HEK293T (cell line): ENCODE measurements at regions not wholly inside any gene's neighbourhood (a gene's known extent, or its start where the extent isn't known, plus 50 kb on each side); places are given as distances from the start of the nearest gene placed in this dataset.

ENCODE experiments used
- CTCF ChIA-PET: fragments of 350-600 bp; formaldehyde crosslinking; extraction: SDS; loops from one replicate; lab custom pipeline; 2021; ENCODE audit warnings: antibody characterized with exemption, inconsistent platforms; lab: Yijun Ruan, JAX
- POLR2A ChIA-PET: fragments of 350-600 bp; formaldehyde crosslinking; extraction: SDS; loops from one replicate; lab custom pipeline; 2020; ENCODE audit warnings: antibody characterized with exemption, inconsistent platforms; lab: Yijun Ruan, JAX
- DNase-seq: peaks from one replicate; pipeline ENCODE4 v3.0.0; 2012; ENCODE audit warnings: mixed read lengths; ENCODE audit errors: extremely low spot score
- ARNT ChIP-seq: fragments of 450-650 bp; IDR thresholded peaks from 2 replicates; pipeline ENCODE4 v1.6.1; 2017; ENCODE audit warnings: mild to moderate bottlenecking
- BHLHE40 ChIP-seq: fragments of 450-650 bp; IDR thresholded peaks from 2 replicates; pipeline ENCODE4 v1.6.1; 2016; ENCODE audit warnings: mild to moderate bottlenecking, moderate library complexity, borderline replicate concordance
- CTBP1 ChIP-seq: fragments of 450-650 bp; IDR thresholded peaks from 2 replicates; pipeline ENCODE4 v1.6.1; 2016; ENCODE audit warnings: borderline replicate concordance
- ELF4 ChIP-seq: fragments of 450-650 bp; IDR thresholded peaks from 2 replicates; pipeline ENCODE4 v1.6.1; 2017; ENCODE audit warnings: antibody characterized with exemption
- FOXA1 ChIP-seq: fragments of 450-650 bp; IDR thresholded peaks from 2 replicates; pipeline ENCODE4 v1.6.1; 2016; ENCODE audit warnings: mild to moderate bottlenecking
- FOXK2 ChIP-seq: fragments of 450-650 bp; IDR thresholded peaks from 2 replicates; pipeline ENCODE4 v1.6.1; 2016; ENCODE audit warnings: mild to moderate bottlenecking
- FOXM1 ChIP-seq: fragments of 450-650 bp; IDR thresholded peaks from 2 replicates; pipeline ENCODE4 v1.6.1; 2017; ENCODE audit warnings: mild to moderate bottlenecking, borderline replicate concordance
- HDGF ChIP-seq: fragments of 450-650 bp; IDR thresholded peaks from 2 replicates; pipeline ENCODE4 v1.6.1; 2017; ENCODE audit warnings: antibody characterized with exemption, borderline replicate concordance
- L3MBTL2 ChIP-seq: fragments of 450-650 bp; conservative IDR thresholded peaks from 2 replicates; pipeline ENCODE4 v1.6.1; 2016; ENCODE audit warnings: mild to moderate bottlenecking
- LEF1 ChIP-seq: fragments of 450-650 bp; IDR thresholded peaks from 2 replicates; pipeline ENCODE4 v1.6.1; 2017; ENCODE audit warnings: mild to moderate bottlenecking, borderline replicate concordance
- NFRKB ChIP-seq: fragments of 450-650 bp; IDR thresholded peaks from 2 replicates; pipeline ENCODE4 v1.6.1; 2016; ENCODE audit warnings: mild to moderate bottlenecking, moderate library complexity
- SP1 ChIP-seq: fragments of 450-650 bp; IDR thresholded peaks from 2 replicates; pipeline ENCODE4 v1.6.1; 2017
- SUZ12 ChIP-seq: fragments of 450-650 bp; IDR thresholded peaks from 2 replicates; pipeline ENCODE4 v1.6.1; 2016; ENCODE audit warnings: mild to moderate bottlenecking
- TARDBP ChIP-seq: fragments of 450-650 bp; IDR thresholded peaks from 2 replicates; pipeline ENCODE4 v1.6.1; 2016
- ZNF384 ChIP-seq: fragments of 450-650 bp; IDR thresholded peaks from 2 replicates; pipeline ENCODE4 v1.6.1; 2016
- TF ChIP-seq, protein P1 (sequence below): fragments of 450-650 bp; IDR thresholded peaks from 2 replicates; pipeline ENCODE4 v1.6.1; 2016

DNA sequence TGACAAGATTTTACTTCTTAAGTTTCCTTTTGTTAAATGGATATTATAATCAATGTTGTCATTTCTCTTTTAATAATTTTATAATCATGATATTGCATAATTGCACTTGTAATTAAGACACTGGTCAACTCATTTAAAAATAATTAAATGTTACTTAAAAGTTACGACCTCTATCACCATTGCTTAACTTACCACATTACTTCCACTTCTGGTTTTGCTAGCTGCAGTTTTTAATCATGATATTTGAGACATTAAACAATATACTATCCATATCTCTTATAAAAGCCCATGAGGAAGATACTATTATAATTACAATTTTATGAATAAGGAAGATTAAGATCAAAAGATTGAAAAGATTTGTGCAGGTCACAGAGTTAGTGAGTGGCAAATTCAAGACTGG, 502.0 kb downstream of the RNF144A start:
- no peak for TF ChIP-seq BHLHE40
- TF ChIP-seq FOXM1, result no peak
- no peak for TF ChIP-seq FOXA1
- no peak for TF ChIP-seq SUZ12
- TF ChIP-seq FOXK2, result no peak
- no peak for TF ChIP-seq HDGF
- no peak for TF ChIP-seq ARNT
- TF ChIP-seq SP1, result no peak
- TF ChIP-seq, protein P1, sequence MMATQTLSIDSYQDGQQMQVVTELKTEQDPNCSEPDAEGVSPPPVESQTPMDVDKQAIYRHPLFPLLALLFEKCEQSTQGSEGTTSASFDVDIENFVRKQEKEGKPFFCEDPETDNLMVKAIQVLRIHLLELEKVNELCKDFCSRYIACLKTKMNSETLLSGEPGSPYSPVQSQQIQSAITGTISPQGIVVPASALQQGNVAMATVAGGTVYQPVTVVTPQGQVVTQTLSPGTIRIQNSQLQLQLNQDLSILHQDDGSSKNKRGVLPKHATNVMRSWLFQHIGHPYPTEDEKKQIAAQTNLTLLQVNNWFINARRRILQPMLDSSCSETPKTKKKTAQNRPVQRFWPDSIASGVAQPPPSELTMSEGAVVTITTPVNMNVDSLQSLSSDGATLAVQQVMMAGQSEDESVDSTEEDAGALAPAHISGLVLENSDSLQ, result no peak
- TF ChIP-seq TARDBP, result no peak
- TF ChIP-seq ZNF384, result no peak
- no peak for TF ChIP-seq LEF1
- no peak for TF ChIP-seq CTBP1
- TF ChIP-seq NFRKB, result no peak
- TF ChIP-seq ELF4, result no peak
- TF ChIP-seq L3MBTL2, result no peak
- no peak for DNase-seq
- ChIA-PET CTCF (no interaction called here), POLR2A (no interaction called here)

DNA sequence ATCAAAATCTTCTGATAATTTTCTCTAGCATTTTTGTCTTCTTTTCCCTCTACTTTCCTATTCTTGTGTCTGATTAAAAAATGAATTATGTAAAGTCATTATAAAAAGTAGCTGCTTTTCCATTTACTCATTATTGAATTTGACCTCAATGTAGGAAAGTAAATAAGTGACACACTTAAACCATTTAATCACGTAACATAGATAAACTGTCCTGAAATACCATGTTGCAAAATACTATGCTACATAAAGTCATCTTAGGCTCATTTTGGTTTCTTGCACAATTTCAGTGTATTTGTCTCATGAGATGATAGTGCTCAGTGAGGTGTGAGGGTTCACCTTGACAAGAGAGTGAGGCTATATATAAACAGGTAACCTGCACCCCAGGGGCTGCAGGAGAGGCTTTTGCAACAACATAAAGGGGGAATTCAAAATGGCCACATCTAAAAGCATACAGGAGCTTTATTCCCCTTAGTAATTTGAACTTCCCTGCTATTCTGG, 502.7 kb downstream of the RNF144A start:
- DNase-seq, result no peak
- no peak for TF ChIP-seq CTBP1
- no peak for TF ChIP-seq ZNF384
- TF ChIP-seq HDGF, result no peak
- TF ChIP-seq NFRKB, result no peak
- TF ChIP-seq FOXK2, result no peak
- no peak for TF ChIP-seq LEF1
- TF ChIP-seq FOXM1, result no peak
- TF ChIP-seq L3MBTL2, result no peak
- TF ChIP-seq ELF4, result no peak
- no peak for TF ChIP-seq ARNT
- TF ChIP-seq BHLHE40, result no peak
- TF ChIP-seq SUZ12, result no peak
- no peak for TF ChIP-seq TARDBP

DNA sequence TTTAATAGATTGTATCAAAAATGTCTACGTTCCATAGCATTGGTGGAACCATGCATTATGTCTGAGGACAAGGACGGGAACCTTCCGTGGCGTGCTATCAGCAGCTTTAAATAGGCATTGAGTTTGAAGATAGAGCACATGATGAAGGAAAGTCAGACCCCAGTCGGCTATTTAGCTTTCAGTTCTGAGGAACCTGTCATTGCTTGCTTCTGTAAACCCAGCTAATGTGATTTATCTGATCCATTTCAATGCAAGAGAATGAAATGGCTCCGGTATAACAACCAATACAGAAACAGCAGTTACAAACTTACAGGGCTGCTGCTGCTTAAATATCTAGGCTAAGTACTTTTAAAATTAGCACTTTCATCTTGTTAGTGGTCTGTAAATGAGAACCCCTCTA, 503.3 kb downstream of the RNF144A start:
- POLR2A ChIA-PET, result no interaction called here
- CTCF ChIA-PET, result no interaction called here
- DNase-seq, result no peak
- no peak for TF ChIP-seq ELF4
- TF ChIP-seq ARNT, result no peak
- TF ChIP-seq FOXK2, result no peak
- TF ChIP-seq BHLHE40, result no peak
- no peak for TF ChIP-seq CTBP1
- no peak for TF ChIP-seq L3MBTL2
- no peak for TF ChIP-seq SP1
- no peak for TF ChIP-seq TARDBP
- no peak for TF ChIP-seq FOXM1
- no peak for TF ChIP-seq FOXA1
- TF ChIP-seq, protein P1, result no peak

More for the DNA sequence above, 502.7 kb downstream of the RNF144A start:
- ChIA-PET CTCF (no interaction called here), POLR2A (no interaction called here)

DNA sequence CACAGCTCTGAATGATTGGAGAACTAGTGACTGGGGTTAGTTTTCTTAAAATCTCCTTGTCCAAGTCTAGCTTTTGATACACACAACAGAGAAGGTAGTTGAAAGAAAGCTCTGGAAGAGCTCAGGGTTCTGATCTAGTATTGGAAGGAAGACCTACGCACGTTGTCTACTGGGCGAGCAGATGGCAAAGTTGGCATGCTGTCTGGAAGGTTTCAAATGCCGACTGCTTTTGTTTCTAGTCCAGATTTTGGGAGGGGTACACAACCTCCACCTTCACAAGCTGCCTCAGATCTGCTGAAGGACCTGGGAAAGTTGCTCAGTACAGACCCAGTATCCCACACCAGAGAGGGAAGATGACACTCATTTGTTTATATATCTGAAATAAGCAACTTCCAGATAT, 507.3 kb downstream of the RNF144A start:
- no peak for TF ChIP-seq FOXK2
- TF ChIP-seq FOXA1, result no peak
- TF ChIP-seq FOXM1, result no peak
- TF ChIP-seq BHLHE40, result no peak
- TF ChIP-seq, protein P1, result no peak
- no peak for TF ChIP-seq ARNT
- no peak for TF ChIP-seq TARDBP
- TF ChIP-seq ELF4, result no peak
- no peak for TF ChIP-seq CTBP1
- TF ChIP-seq ZNF384, result no peak
- no peak for TF ChIP-seq NFRKB
- TF ChIP-seq SUZ12, result no peak
- no peak for TF ChIP-seq L3MBTL2
- TF ChIP-seq HDGF, result no peak
- no peak for TF ChIP-seq SP1
- TF ChIP-seq LEF1, result no peak
- no peak for DNase-seq
- ChIA-PET CTCF (no interaction called here), POLR2A (no interaction called here)

DNA sequence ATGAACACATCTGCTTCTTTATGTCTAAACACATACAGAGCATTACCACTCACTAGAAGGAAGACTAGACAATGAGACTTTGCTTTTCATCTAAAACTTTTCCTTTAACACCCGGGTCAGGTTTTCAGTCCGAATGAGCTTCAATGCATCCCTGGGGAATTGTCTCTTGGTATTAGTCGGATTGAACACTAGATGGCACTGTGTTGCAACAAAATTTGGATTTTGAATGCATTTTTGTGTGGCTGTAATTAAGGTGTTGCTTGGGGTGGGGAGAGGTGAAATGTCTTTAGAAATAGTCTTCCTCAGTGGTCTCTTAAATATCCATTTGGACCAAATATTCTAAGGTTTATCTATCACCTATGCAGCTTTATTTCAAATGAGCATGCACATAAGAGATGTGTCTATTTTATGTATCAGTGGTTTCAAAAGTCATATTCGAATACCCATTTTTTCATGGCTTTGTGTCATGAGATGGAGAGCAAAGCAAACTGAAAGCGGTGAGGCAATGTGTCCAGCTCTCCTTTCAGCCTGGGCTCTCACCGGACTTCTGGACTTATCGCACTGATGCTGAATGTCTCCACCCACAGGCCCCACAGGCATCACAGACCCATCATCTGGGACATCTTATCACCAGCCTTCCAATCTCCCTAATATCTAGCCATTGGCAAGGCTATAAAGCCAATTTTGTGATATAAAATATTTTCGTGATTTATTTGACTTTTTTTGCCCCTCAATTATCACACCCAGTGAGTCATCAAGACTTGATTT, 510.3 kb downstream of the RNF144A start:
- ChIA-PET POLR2A (no interaction called here), CTCF (interaction anchor here (0.7 to 1.0 kb wide), 3 partner anchors 18 to 1260 kb away, joined by 4 read pairs; no protein-coding TSS in a partner anchor)
- no peak for TF ChIP-seq BHLHE40
- no peak for TF ChIP-seq TARDBP
- TF ChIP-seq NFRKB, result no peak
- no peak for TF ChIP-seq LEF1
- no peak for TF ChIP-seq SUZ12
- TF ChIP-seq HDGF, result no peak
- TF ChIP-seq CTBP1, result no peak
- no peak for TF ChIP-seq FOXK2
- no peak for TF ChIP-seq FOXM1
- TF ChIP-seq ARNT, result no peak
- TF ChIP-seq, protein P1, result no peak
- TF ChIP-seq L3MBTL2, result no peak
- TF ChIP-seq ELF4, result no peak
- no peak for TF ChIP-seq ZNF384
- TF ChIP-seq FOXA1, result no peak
- no peak for TF ChIP-seq SP1
- DNase-seq, result peak; percentile 55
